Hepatocyte (in vitro differentiated cells): ENCODE measurements at regions not wholly inside any gene's neighbourhood (a gene's known extent, or its start where the extent isn't known, plus 50 kb on each side); places are given as distances from the start of the nearest gene placed in this dataset.

Experiments
- EZH2 ChIP-seq: fragments of 200-600 bp; sonication (generic); IDR thresholded peaks from 2 replicates; pipeline ENCODE4 v1.6.1; 2016; ENCODE audit warnings: antibody characterized with exemption, mild to moderate bottlenecking, borderline replicate concordance
- EZH2phosphoT487 ChIP-seq: fragments of 200-600 bp; sonication (generic); IDR thresholded peaks from one replicate; pipeline ENCODE4 v1.6.1; 2018; ENCODE audit warnings: antibody characterized with exemption, mild to moderate bottlenecking, low read depth, moderate library complexity; ENCODE audit not compliant: unreplicated experiment, severe bottlenecking
- TF ChIP-seq, protein P1 (sequence below): fragments of 200-600 bp; sonication (generic); IDR thresholded peaks from 2 replicates; pipeline ENCODE4 v1.5.1; 2016; ENCODE audit warnings: antibody characterized with exemption, mild to moderate bottlenecking; ENCODE audit not compliant: poor library complexity

DNA sequence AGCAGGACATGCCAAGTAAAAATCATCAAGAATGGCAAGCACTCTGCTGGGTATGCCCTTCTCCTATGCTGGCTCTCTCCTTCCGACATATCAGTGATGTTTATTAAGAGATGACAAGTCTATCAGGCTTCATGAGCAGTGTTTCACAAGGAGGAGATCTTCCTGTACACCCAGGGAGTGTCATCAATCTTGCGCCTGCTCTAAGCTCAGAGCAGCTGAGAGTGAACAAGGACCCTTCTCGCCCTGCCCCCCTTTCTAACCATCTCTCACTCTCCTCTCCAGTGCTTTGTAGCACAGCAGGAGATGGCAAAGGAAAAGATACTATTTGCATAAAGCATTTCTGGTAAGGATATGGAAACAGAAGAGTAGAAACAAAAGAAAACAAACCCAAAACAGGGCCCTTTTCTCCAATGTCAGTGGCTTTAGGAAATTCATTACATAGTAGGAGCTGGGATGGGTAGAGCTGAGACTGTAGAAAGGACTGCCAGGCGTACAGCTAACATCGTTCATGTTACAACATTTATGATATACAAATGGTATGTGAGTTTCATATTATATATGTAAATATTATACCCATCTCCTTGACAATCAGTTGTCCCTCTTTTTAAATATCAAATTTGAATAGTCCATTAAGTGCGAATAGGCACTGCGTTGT is 201.7 kb downstream of the NUF2 start:
- TF ChIP-seq, protein P1, sequence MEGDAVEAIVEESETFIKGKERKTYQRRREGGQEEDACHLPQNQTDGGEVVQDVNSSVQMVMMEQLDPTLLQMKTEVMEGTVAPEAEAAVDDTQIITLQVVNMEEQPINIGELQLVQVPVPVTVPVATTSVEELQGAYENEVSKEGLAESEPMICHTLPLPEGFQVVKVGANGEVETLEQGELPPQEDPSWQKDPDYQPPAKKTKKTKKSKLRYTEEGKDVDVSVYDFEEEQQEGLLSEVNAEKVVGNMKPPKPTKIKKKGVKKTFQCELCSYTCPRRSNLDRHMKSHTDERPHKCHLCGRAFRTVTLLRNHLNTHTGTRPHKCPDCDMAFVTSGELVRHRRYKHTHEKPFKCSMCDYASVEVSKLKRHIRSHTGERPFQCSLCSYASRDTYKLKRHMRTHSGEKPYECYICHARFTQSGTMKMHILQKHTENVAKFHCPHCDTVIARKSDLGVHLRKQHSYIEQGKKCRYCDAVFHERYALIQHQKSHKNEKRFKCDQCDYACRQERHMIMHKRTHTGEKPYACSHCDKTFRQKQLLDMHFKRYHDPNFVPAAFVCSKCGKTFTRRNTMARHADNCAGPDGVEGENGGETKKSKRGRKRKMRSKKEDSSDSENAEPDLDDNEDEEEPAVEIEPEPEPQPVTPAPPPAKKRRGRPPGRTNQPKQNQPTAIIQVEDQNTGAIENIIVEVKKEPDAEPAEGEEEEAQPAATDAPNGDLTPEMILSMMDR, result no peak
- TF ChIP-seq EZH2, result no peak
- TF ChIP-seq EZH2phosphoT487, result no peak
